ENCODE measurements at regions not wholly inside any gene's neighbourhood (a gene's known extent, or its start where the extent isn't known, plus 50 kb on each side); places are given as distances from the start of the nearest gene placed in this dataset.

DNA sequence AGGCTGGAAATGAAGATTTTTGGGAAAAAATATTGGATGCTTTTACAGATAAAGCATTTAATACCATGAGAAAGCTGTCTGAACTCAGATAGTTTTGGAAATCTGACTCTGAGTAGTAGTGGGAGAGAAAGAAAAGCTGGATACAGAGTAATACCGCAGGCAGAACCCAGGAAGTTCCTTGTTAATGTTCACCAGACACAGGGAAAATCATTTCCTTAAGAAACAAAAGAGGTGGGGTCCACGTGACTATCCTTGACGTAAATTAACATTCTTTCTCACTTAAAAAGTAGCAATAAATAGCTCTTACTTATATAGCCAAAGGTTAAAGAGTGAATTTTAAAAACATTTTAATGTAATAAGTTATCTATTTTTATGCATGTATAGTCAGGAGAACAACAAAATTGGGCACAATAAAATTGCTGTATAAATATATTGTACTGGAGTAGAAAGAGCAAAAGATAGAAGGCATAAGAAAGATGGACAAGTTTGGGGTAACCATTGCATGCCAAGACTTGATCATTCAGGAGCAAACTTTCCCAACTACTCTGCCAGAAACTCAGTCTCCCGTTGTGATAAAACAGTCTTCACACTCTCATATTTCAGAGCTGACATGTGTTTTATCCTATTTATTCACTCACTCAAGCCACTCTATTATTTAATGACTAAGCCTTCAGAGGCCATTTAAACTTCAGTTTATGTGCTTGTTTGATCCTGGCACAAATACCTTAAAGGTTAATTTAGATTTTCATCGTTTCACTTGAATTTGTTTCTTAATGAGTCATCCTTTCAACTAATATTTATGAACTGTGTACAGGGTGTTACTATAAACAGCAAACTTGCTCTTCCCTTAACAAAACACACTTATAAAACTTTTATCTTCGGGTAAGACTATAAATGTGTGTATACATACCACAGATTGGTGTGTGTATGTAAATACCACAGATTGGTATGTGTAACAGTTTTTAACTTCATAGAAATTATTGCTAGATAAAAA lies 143.1 kb downstream of the GNAI1 start:
- TF ChIP-seq, protein P1, sequence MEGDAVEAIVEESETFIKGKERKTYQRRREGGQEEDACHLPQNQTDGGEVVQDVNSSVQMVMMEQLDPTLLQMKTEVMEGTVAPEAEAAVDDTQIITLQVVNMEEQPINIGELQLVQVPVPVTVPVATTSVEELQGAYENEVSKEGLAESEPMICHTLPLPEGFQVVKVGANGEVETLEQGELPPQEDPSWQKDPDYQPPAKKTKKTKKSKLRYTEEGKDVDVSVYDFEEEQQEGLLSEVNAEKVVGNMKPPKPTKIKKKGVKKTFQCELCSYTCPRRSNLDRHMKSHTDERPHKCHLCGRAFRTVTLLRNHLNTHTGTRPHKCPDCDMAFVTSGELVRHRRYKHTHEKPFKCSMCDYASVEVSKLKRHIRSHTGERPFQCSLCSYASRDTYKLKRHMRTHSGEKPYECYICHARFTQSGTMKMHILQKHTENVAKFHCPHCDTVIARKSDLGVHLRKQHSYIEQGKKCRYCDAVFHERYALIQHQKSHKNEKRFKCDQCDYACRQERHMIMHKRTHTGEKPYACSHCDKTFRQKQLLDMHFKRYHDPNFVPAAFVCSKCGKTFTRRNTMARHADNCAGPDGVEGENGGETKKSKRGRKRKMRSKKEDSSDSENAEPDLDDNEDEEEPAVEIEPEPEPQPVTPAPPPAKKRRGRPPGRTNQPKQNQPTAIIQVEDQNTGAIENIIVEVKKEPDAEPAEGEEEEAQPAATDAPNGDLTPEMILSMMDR (IDR thresholded peaks at IDR 0.05; ENCODE audit: extremely low read depth in 1 of 2, insufficient read depth in 1 of 2, low read depth in 1 of 2, low read length in 2 of 2) = no peak
- TF ChIP-seq POLR2AphosphoS5 (IDR thresholded peaks at IDR 0.05; ENCODE audit: insufficient read depth, low read depth, low read length) = no peak
- peak; percentile 2 for TF ChIP-seq JUN (IDR thresholded peaks at IDR 0.05; ENCODE audit: borderline replicate concordance, insufficient read depth, insufficient read length, low read depth)
- TF ChIP-seq FOS (IDR thresholded peaks at IDR 0.05; ENCODE audit: borderline replicate concordance, insufficient read depth, low read length) = no peak
- no peak for TF ChIP-seq EZH2 (IDR thresholded peaks at IDR 0.05; ENCODE audit: borderline replicate concordance, low read depth, low read length, severe bottlenecking)
- no peak for TF ChIP-seq POLR2A (IDR thresholded peaks at IDR 0.05; ENCODE audit: low read depth, low read length)

All from endothelial cell of umbilical vein (primary cell).